ENCODE measurements at regions not wholly inside any gene's neighbourhood (a gene's known extent, or its start where the extent isn't known, plus 50 kb on each side); places are given as distances from the start of the nearest gene placed in this dataset.
"Not testable (repeated sequence)": the region's sequence is repeated elsewhere in the genome, so short reads cannot be mapped to it uniquely, and the experiment has no call there.

- TF ChIP-seq CTCF (IDR thresholded peaks at IDR 0.05; ENCODE audit: borderline replicate concordance, extremely low read depth, low read length, poor library complexity, severe bottlenecking): no peak
- no peak for TF ChIP-seq EZH2 (IDR thresholded peaks at IDR 0.05; ENCODE audit: borderline replicate concordance, low read depth, low read length, severe bottlenecking)
- H3K79me2 ChIP-seq (ENCODE audit: insufficient read depth, low read length): no peaks in the 10 kb centered on the region
- no peaks in the 10 kb centered on the region for H3K9me3 ChIP-seq (ENCODE audit: insufficient read depth, low read length, severe bottlenecking)
- no peaks in the 10 kb centered on the region for H3K27me3 ChIP-seq (ENCODE audit: insufficient read depth, low read length, poor library complexity)
- no peak overlapping the region for H3K4me2 ChIP-seq (ENCODE audit: insufficient read depth, low read length)
- H3K27ac ChIP-seq (ENCODE audit: low read length): no peak overlapping the region
- H4K20me1 ChIP-seq (ENCODE audit: insufficient read depth, low read length): no peaks in the 10 kb centered on the region
- H3K4me1 ChIP-seq (ENCODE audit: insufficient read depth, low read length): no peaks in the 10 kb centered on the region
- no peaks in the 10 kb centered on the region for H3K36me3 ChIP-seq (ENCODE audit: insufficient read depth, low read length)
- H3K4me3 ChIP-seq (ENCODE audit: low read depth in 1 of 2, low read length in 2 of 2): no peak overlapping the region
- no peak for ATAC-seq (ENCODE audit: insufficient read depth, low read depth)
- DNase-seq: no peak
- no peak overlapping the region for H2AFZ ChIP-seq (ENCODE audit: low read depth, low read length)
- no peak overlapping the region for H3K9ac ChIP-seq (ENCODE audit: low read depth, low read length)
These were observed 57.0 kb upstream of the PTH start for GRCh38 chr11:13552784-13553183.

GRCh38 chr11:13551834-13552233 lies 56.0 kb upstream of the PTH start:
- Histone ChIP-seq H3K4me3 (ENCODE audit: low read depth in 1 of 2, low read length in 2 of 2) (no peak overlapping the region), H3K4me2 (ENCODE audit: insufficient read depth, low read length) (no peak overlapping the region), H2AFZ (ENCODE audit: low read depth, low read length) (no peak overlapping the region), H3K27ac (ENCODE audit: low read length) (no peak overlapping the region), H3K9me3 (ENCODE audit: insufficient read depth, low read length, severe bottlenecking) (no peaks in the 10 kb centered on the region), H3K36me3 (ENCODE audit: insufficient read depth, low read length) (no peaks in the 10 kb centered on the region), H3K4me1 (ENCODE audit: insufficient read depth, low read length) (no peaks in the 10 kb centered on the region), H3K27me3 (ENCODE audit: insufficient read depth, low read length, poor library complexity) (no peaks in the 10 kb centered on the region), H3K79me2 (ENCODE audit: insufficient read depth, low read length) (no peaks in the 10 kb centered on the region), H4K20me1 (ENCODE audit: insufficient read depth, low read length) (no peaks in the 10 kb centered on the region), H3K9ac (ENCODE audit: low read depth, low read length) (no peak overlapping the region)
- DNase-seq: no peak
- ATAC-seq (ENCODE audit: insufficient read depth, low read depth): no peak
- no peak for TF ChIP-seq CTCF (IDR thresholded peaks at IDR 0.05; ENCODE audit: borderline replicate concordance, extremely low read depth, low read length, poor library complexity, severe bottlenecking)
- TF ChIP-seq EZH2 (IDR thresholded peaks at IDR 0.05; ENCODE audit: borderline replicate concordance, low read depth, low read length, severe bottlenecking): no peak

- H3K4me3 ChIP-seq (ENCODE audit: low read depth in 1 of 2, low read length in 2 of 2): no peak overlapping the region
- DNase-seq (no peak), ATAC-seq (ENCODE audit: insufficient read depth, low read depth) (no peak)
- no peaks in the 10 kb centered on the region for H3K27me3 ChIP-seq (ENCODE audit: insufficient read depth, low read length, poor library complexity)
- H3K4me1 ChIP-seq (ENCODE audit: insufficient read depth, low read length): no peaks in the 10 kb centered on the region
- no peaks in the 10 kb centered on the region for H3K79me2 ChIP-seq (ENCODE audit: insufficient read depth, low read length)
- H3K27ac ChIP-seq (ENCODE audit: low read length): no peak overlapping the region
- H2AFZ ChIP-seq (ENCODE audit: low read depth, low read length): no peak overlapping the region
- H3K9me3 ChIP-seq (ENCODE audit: insufficient read depth, low read length, severe bottlenecking): peaks cover 11% of the 10 kb centered on the region
- H3K9ac ChIP-seq (ENCODE audit: low read depth, low read length): no peak overlapping the region
- H3K4me2 ChIP-seq (ENCODE audit: insufficient read depth, low read length): no peak overlapping the region
- H3K36me3 ChIP-seq (ENCODE audit: insufficient read depth, low read length): no peaks in the 10 kb centered on the region
- TF ChIP-seq EZH2 (IDR thresholded peaks at IDR 0.05; ENCODE audit: borderline replicate concordance, low read depth, low read length, severe bottlenecking) (no peak), CTCF (IDR thresholded peaks at IDR 0.05; ENCODE audit: borderline replicate concordance, extremely low read depth, low read length, poor library complexity, severe bottlenecking) (no peak)
- H4K20me1 ChIP-seq (ENCODE audit: insufficient read depth, low read length): no peaks in the 10 kb centered on the region
These were observed 55.0 kb upstream of the PTH start for GRCh38 chr11:13550761-13551160.

- not testable (repeated sequence) for H3K4me1 ChIP-seq (ENCODE audit: insufficient read depth, low read length); H3K4me3 ChIP-seq (ENCODE audit: low read depth in 1 of 2, low read length in 2 of 2); H3K27me3 ChIP-seq (ENCODE audit: insufficient read depth, low read length, poor library complexity); ATAC-seq (ENCODE audit: insufficient read depth, low read depth); DNase-seq; H3K36me3 ChIP-seq (ENCODE audit: insufficient read depth, low read length); H3K79me2 ChIP-seq (ENCODE audit: insufficient read depth, low read length); H3K4me2 ChIP-seq (ENCODE audit: insufficient read depth, low read length); H3K27ac ChIP-seq (ENCODE audit: low read length); H3K9ac ChIP-seq (ENCODE audit: low read depth, low read length); H4K20me1 ChIP-seq (ENCODE audit: insufficient read depth, low read length); H2AFZ ChIP-seq (ENCODE audit: low read depth, low read length)
- peaks cover 19% of the 10 kb centered on the region for H3K9me3 ChIP-seq (ENCODE audit: insufficient read depth, low read length, severe bottlenecking)
These were observed 50.3 kb upstream of the PTH start for GRCh38 chr11:13546092-13546491.

Data from DND-41 (cell line).